PC-9 (cell line): ENCODE measurements at regions not wholly inside any gene's neighbourhood (a gene's known extent, or its start where the extent isn't known, plus 50 kb on each side); places are given as distances from the start of the nearest gene placed in this dataset.

ENCODE experiments used
- CTCF ChIP-seq: fragments of 200-600 bp; sonication (generic); conservative IDR thresholded peaks from 2 replicates; pipeline ENCODE4 v1.6.1; 2017; ENCODE audit warnings: mixed run types, antibody characterized with exemption, mild to moderate bottlenecking, moderate library complexity
- EZH2 ChIP-seq: fragments of 200-600 bp; sonication (generic); IDR thresholded peaks from 2 replicates; pipeline ENCODE4 v1.8.0; 2017; ENCODE audit warnings: antibody characterized with exemption, low read depth

- TF ChIP-seq CTCF (no peak), EZH2 (no peak)
Measured at GRCh38 chr17:73914536-73915274, 270.5 kb upstream of the SDK2 start.
